ENCODE measurements at regions not wholly inside any gene's neighbourhood (a gene's known extent, or its start where the extent isn't known, plus 50 kb on each side); places are given as distances from the start of the nearest gene placed in this dataset.

DNA sequence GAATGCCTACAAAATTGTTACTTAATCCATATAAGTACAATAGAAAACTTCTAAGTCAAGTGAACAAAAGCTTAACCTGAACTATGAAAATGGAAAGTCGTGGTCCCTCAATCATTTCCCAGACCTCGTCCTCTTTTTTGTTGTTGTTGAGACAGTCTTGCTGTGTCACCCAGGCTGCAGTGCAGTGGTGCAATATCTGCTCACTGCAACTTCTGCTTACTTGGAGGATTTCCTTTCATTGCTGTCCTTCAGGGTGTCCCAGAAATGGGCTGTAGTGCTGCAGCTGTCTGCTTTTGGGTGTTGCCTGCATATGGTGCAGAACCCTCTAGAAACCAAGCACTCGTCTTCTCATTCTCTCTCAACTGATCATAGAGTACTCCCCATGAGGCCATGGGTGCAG, 75.0 kb upstream of the IL2 start:
- no peak for TF ChIP-seq YY1 (IDR thresholded peaks at IDR 0.05; ENCODE audit: low read depth)
- no peak for TF ChIP-seq CREB1 (IDR thresholded peaks at IDR 0.05; ENCODE audit: low read depth)
- TF ChIP-seq RAD21 (IDR thresholded peaks at IDR 0.05; ENCODE audit: low read depth): no peak
- no peak for TF ChIP-seq ZBTB7A (IDR thresholded peaks at IDR 0.05; ENCODE audit: low read depth)
- TF ChIP-seq, protein P1, sequence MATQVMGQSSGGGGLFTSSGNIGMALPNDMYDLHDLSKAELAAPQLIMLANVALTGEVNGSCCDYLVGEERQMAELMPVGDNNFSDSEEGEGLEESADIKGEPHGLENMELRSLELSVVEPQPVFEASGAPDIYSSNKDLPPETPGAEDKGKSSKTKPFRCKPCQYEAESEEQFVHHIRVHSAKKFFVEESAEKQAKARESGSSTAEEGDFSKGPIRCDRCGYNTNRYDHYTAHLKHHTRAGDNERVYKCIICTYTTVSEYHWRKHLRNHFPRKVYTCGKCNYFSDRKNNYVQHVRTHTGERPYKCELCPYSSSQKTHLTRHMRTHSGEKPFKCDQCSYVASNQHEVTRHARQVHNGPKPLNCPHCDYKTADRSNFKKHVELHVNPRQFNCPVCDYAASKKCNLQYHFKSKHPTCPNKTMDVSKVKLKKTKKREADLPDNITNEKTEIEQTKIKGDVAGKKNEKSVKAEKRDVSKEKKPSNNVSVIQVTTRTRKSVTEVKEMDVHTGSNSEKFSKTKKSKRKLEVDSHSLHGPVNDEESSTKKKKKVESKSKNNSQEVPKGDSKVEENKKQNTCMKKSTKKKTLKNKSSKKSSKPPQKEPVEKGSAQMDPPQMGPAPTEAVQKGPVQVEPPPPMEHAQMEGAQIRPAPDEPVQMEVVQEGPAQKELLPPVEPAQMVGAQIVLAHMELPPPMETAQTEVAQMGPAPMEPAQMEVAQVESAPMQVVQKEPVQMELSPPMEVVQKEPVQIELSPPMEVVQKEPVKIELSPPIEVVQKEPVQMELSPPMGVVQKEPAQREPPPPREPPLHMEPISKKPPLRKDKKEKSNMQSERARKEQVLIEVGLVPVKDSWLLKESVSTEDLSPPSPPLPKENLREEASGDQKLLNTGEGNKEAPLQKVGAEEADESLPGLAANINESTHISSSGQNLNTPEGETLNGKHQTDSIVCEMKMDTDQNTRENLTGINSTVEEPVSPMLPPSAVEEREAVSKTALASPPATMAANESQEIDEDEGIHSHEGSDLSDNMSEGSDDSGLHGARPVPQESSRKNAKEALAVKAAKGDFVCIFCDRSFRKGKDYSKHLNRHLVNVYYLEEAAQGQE (IDR thresholded peaks at IDR 0.05; ENCODE audit: low read depth): no peak
- no peak for TF ChIP-seq CEBPB (IDR thresholded peaks at IDR 0.05)
- no peak for TF ChIP-seq NFIC (IDR thresholded peaks at IDR 0.05)
- no peak for TF ChIP-seq TEAD4 (IDR thresholded peaks at IDR 0.05)
- TF ChIP-seq, protein P2, sequence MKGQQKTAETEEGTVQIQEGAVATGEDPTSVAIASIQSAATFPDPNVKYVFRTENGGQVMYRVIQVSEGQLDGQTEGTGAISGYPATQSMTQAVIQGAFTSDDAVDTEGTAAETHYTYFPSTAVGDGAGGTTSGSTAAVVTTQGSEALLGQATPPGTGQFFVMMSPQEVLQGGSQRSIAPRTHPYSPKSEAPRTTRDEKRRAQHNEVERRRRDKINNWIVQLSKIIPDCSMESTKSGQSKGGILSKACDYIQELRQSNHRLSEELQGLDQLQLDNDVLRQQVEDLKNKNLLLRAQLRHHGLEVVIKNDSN (IDR thresholded peaks at IDR 0.05): no peak
- TF ChIP-seq EGR1 (IDR thresholded peaks at IDR 0.05): no peak
- TF ChIP-seq EP300 (IDR thresholded peaks at IDR 0.05; ENCODE audit: borderline replicate concordance): no peak
- no peak for TF ChIP-seq TAF1 (IDR thresholded peaks at IDR 0.05; ENCODE audit: low read depth)
- no peak for TF ChIP-seq FOXM1 (IDR thresholded peaks at IDR 0.05; ENCODE audit: borderline replicate concordance, low read depth)
- TF ChIP-seq, protein P3, sequence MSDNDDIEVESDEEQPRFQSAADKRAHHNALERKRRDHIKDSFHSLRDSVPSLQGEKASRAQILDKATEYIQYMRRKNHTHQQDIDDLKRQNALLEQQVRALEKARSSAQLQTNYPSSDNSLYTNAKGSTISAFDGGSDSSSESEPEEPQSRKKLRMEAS (IDR thresholded peaks at IDR 0.05): no peak
- no peak for TF ChIP-seq TCF12 (IDR thresholded peaks at IDR 0.05; ENCODE audit: low read depth)

DNA sequence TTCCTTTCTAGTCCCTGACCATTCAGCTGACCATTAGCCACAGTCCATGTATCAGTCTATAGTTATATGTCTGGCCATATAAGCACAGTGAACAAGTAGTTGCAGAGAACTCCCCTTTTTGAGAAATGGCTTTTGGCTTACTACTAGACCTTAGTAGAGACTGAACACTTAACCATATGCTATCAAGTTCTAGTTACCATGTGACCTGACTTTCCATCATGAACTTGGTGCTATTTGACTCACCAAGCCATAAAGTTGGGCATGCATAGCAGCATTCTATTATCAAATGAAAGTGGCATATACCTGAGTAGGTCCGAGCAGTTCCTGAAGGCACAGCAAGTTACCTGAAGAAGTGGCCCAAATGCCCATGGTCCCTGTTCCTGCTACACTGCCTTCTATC, 74.5 kb upstream of the IL2 start:
- TF ChIP-seq EGR1 (IDR thresholded peaks at IDR 0.05) (no peak), TAF1 (IDR thresholded peaks at IDR 0.05; ENCODE audit: low read depth) (no peak), RAD21 (IDR thresholded peaks at IDR 0.05; ENCODE audit: low read depth) (no peak), YY1 (IDR thresholded peaks at IDR 0.05; ENCODE audit: low read depth) (no peak), EP300 (IDR thresholded peaks at IDR 0.05; ENCODE audit: borderline replicate concordance) (no peak), TEAD4 (IDR thresholded peaks at IDR 0.05) (no peak), FOXM1 (IDR thresholded peaks at IDR 0.05; ENCODE audit: borderline replicate concordance, low read depth) (no peak), CREB1 (IDR thresholded peaks at IDR 0.05; ENCODE audit: low read depth) (no peak), CEBPB (IDR thresholded peaks at IDR 0.05) (no peak), ZBTB7A (IDR thresholded peaks at IDR 0.05; ENCODE audit: low read depth) (no peak), TCF12 (IDR thresholded peaks at IDR 0.05; ENCODE audit: low read depth) (no peak)
- TF ChIP-seq, protein P2 (IDR thresholded peaks at IDR 0.05): no peak
- TF ChIP-seq, protein P1 (IDR thresholded peaks at IDR 0.05; ENCODE audit: low read depth): no peak
- TF ChIP-seq, protein P3 (IDR thresholded peaks at IDR 0.05): no peak

DNA sequence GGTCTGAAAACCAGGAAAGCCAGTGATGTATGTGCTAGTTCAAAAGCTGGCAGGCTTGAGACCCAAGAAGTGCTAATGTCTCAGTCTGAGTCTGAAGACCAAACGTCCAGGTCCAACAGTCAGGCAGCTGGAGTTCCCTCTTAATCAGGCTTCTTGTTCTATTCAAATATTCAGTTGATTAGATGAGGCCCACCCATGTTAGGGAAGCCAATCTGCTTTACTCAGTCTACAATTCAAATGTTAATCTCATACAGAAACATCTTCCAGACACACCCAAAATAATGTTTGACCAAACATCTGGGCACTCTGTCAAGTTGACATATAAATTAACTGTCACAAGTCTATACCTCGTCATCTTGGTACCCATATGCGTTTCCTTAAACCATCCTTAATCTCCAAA, 72.4 kb upstream of the IL2 start:
- TF ChIP-seq TEAD4 (IDR thresholded peaks at IDR 0.05) (no peak), TAF1 (IDR thresholded peaks at IDR 0.05; ENCODE audit: low read depth) (no peak), ZBTB7A (IDR thresholded peaks at IDR 0.05; ENCODE audit: low read depth) (no peak), CREB1 (IDR thresholded peaks at IDR 0.05; ENCODE audit: low read depth) (no peak), CEBPB (IDR thresholded peaks at IDR 0.05) (no peak), RAD21 (IDR thresholded peaks at IDR 0.05; ENCODE audit: low read depth) (no peak), EP300 (IDR thresholded peaks at IDR 0.05; ENCODE audit: borderline replicate concordance) (no peak), TCF12 (IDR thresholded peaks at IDR 0.05; ENCODE audit: low read depth) (no peak), NFIC (IDR thresholded peaks at IDR 0.05) (no peak), EGR1 (IDR thresholded peaks at IDR 0.05) (no peak), FOXM1 (IDR thresholded peaks at IDR 0.05; ENCODE audit: borderline replicate concordance, low read depth) (no peak), YY1 (IDR thresholded peaks at IDR 0.05; ENCODE audit: low read depth) (no peak)
- TF ChIP-seq, protein P1 (IDR thresholded peaks at IDR 0.05; ENCODE audit: low read depth): no peak
- TF ChIP-seq, protein P3 (IDR thresholded peaks at IDR 0.05): no peak
- TF ChIP-seq, protein P2 (IDR thresholded peaks at IDR 0.05): no peak
